Immature natural killer cell (primary cell): ENCODE measurements at regions not wholly inside any gene's neighbourhood (a gene's known extent, or its start where the extent isn't known, plus 50 kb on each side); places are given as distances from the start of the nearest gene placed in this dataset.

ENCODE experiments used
- DNase-seq, 3 donors: peaks; one replicate each; pipeline ENCODE4 v3.0.0; 2022; ENCODE audit warnings: mixed read lengths in 1 of 3
- H3K27ac Mint-ChIP-seq, 6 donors: one replicate each; pipeline ENCODE4 v1.8.0; 2020; ENCODE audit warnings: mixed read lengths in 6 of 6, mild to moderate bottlenecking in 5 of 6, inconsistent platforms in 4 of 6, moderate library complexity in 3 of 6
- H3K27me3 Mint-ChIP-seq, 3 donors: one replicate each; pipeline ENCODE4 v1.8.0; 2020 to 2021; ENCODE audit warnings: low read depth in 3 of 3, mild to moderate bottlenecking in 3 of 3, mixed read lengths in 3 of 3, moderate library complexity in 3 of 3, inconsistent platforms in 1 of 3
- H3K36me3 Mint-ChIP-seq, 3 donors: one replicate each; pipeline ENCODE4 v1.8.0; 2020; ENCODE audit warnings: mixed read lengths in 3 of 3, inconsistent platforms in 2 of 3, mild to moderate bottlenecking in 2 of 3
- H3K4me1 Mint-ChIP-seq, 2 donors: one replicate each; pipeline ENCODE4 v1.8.0; 2020; ENCODE audit warnings: inconsistent platforms in 2 of 2, mild to moderate bottlenecking in 2 of 2, mixed read lengths in 2 of 2, moderate library complexity in 1 of 2
- H3K4me3 Mint-ChIP-seq, 5 donors: one replicate each; pipeline ENCODE4 v1.8.0; 2020; ENCODE audit warnings: mild to moderate bottlenecking in 5 of 5, mixed read lengths in 5 of 5, inconsistent platforms in 3 of 5, moderate library complexity in 3 of 5
- H3K9me3 Mint-ChIP-seq, 6 donors: one replicate each; pipeline ENCODE4 v1.8.0; 2020; ENCODE audit warnings: mild to moderate bottlenecking in 6 of 6, mixed read lengths in 6 of 6, inconsistent platforms in 4 of 6, moderate library complexity in 3 of 6

- no peaks in the 10 kb centered on the region for H3K4me1 Mint-ChIP-seq
- no peak for DNase-seq
- H3K27ac Mint-ChIP-seq: no peak overlapping the region
- peaks cover 4 to 29% (median 13%) of the 10 kb centered on the region in 6 donors for H3K9me3 Mint-ChIP-seq
- no peaks in the 10 kb centered on the region for H3K27me3 Mint-ChIP-seq
- H3K4me3 Mint-ChIP-seq: no peak overlapping the region
- no peaks in the 10 kb centered on the region for H3K36me3 Mint-ChIP-seq
Measured at GRCh38 chr15:36398212-36398611, 181.2 kb upstream of the CDIN1 start.

GRCh38 chr15:36399276-36399675 lies 180.2 kb upstream of the CDIN1 start:
- no peak overlapping the region for H3K27ac Mint-ChIP-seq
- H3K36me3 Mint-ChIP-seq: no peaks in the 10 kb centered on the region
- peaks cover 4 to 29% (median 12%) of the 10 kb centered on the region in 6 donors for H3K9me3 Mint-ChIP-seq
- no peak for DNase-seq
- no peak overlapping the region for H3K4me3 Mint-ChIP-seq
- H3K27me3 Mint-ChIP-seq: no peaks in the 10 kb centered on the region
- H3K4me1 Mint-ChIP-seq: no peaks in the 10 kb centered on the region

- DNase-seq: no peak
- Mint-ChIP-seq H3K36me3 (no peaks in the 10 kb centered on the region), H3K27ac (no peak overlapping the region), H3K27me3 (no peaks in the 10 kb centered on the region), H3K9me3 (peaks cover 4 to 21% (median 9%) of the 10 kb centered on the region in 6 donors), H3K4me1 (no peaks in the 10 kb centered on the region), H3K4me3 (no peak overlapping the region)
Measured at GRCh38 chr15:36400936-36401585, 178.4 kb upstream of the CDIN1 start.

GRCh38 chr15:36401586-36401966 lies 177.8 kb upstream of the CDIN1 start:
- Mint-ChIP-seq H3K4me3 (no peak overlapping the region), H3K36me3 (no peaks in the 10 kb centered on the region), H3K9me3 (peaks cover 4 to 26% (median 8%) of the 10 kb centered on the region in 6 donors), H3K27ac (no peak overlapping the region), H3K4me1 (no peaks in the 10 kb centered on the region), H3K27me3 (no peaks in the 10 kb centered on the region)
- DNase-seq: no peak

GRCh38 chr15:36403351-36403750 lies 176.1 kb upstream of the CDIN1 start:
- peaks cover 4 to 21% (median 7%) of the 10 kb centered on the region in 6 donors for H3K9me3 Mint-ChIP-seq
- no peaks in the 10 kb centered on the region for H3K27me3 Mint-ChIP-seq
- H3K36me3 Mint-ChIP-seq: no peaks in the 10 kb centered on the region

GRCh38 chr15:36406366-36406765 lies 173.1 kb upstream of the CDIN1 start:
- H3K9me3 Mint-ChIP-seq: peaks cover 2 to 10% (median 5%) of the 10 kb centered on the region in 6 donors
- no peaks in the 10 kb centered on the region for H3K27me3 Mint-ChIP-seq
- H3K4me3 Mint-ChIP-seq: no peak overlapping the region
- no peaks in the 10 kb centered on the region for H3K4me1 Mint-ChIP-seq
- no peak overlapping the region for H3K27ac Mint-ChIP-seq
- no peaks in the 10 kb centered on the region for H3K36me3 Mint-ChIP-seq
- no peak for DNase-seq

More at GRCh38 chr15:36403351-36403750, 176.1 kb upstream of the CDIN1 start:
- Mint-ChIP-seq H3K4me3 (no peak overlapping the region), H3K27ac (no peak overlapping the region), H3K4me1 (no peaks in the 10 kb centered on the region)
- DNase-seq: no peak

GRCh38 chr15:36406911-36407310 lies 172.5 kb upstream of the CDIN1 start:
- no peaks in the 10 kb centered on the region for H3K36me3 Mint-ChIP-seq
- peaks cover 2 to 10% (median 5%) of the 10 kb centered on the region in 6 donors for H3K9me3 Mint-ChIP-seq
- DNase-seq: no peak

GRCh38 chr15:36407647-36408046 lies 171.8 kb upstream of the CDIN1 start:
- Mint-ChIP-seq H3K36me3 (no peaks in the 10 kb centered on the region), H3K4me3 (no peak overlapping the region), H3K27ac (no peak overlapping the region), H3K4me1 (no peaks in the 10 kb centered on the region), H3K9me3 (peaks cover 4 to 13% (median 5%) of the 10 kb centered on the region in 6 donors), H3K27me3 (no peaks in the 10 kb centered on the region)
- DNase-seq: no peak

More at GRCh38 chr15:36406911-36407310, 172.5 kb upstream of the CDIN1 start:
- Mint-ChIP-seq H3K27ac (no peak overlapping the region), H3K4me3 (no peak overlapping the region), H3K4me1 (no peaks in the 10 kb centered on the region), H3K27me3 (no peaks in the 10 kb centered on the region)

GRCh38 chr15:36409819-36410218 lies 169.6 kb upstream of the CDIN1 start:
- Mint-ChIP-seq H3K27me3 (no peaks in the 10 kb centered on the region), H3K9me3 (peaks cover 0 to 8% (median 5%) of the 10 kb centered on the region in 6 donors), H3K4me1 (no peaks in the 10 kb centered on the region), H3K36me3 (no peaks in the 10 kb centered on the region), H3K4me3 (no peak overlapping the region), H3K27ac (no peak overlapping the region)
- DNase-seq: no peak

GRCh38 chr15:36414670-36415069 lies 164.8 kb upstream of the CDIN1 start:
- Mint-ChIP-seq H3K9me3 (peaks cover 5 to 19% (median 9%) of the 10 kb centered on the region in 6 donors), H3K4me1 (no peaks in the 10 kb centered on the region), H3K27me3 (no peaks in the 10 kb centered on the region), H3K4me3 (no peak overlapping the region), H3K27ac (no peak overlapping the region), H3K36me3 (no peaks in the 10 kb centered on the region)
- no peak for DNase-seq

- Mint-ChIP-seq H3K4me3 (no peak overlapping the region), H3K27ac (no peak overlapping the region), H3K9me3 (peaks cover 5 to 19% (median 11%) of the 10 kb centered on the region in 6 donors), H3K36me3 (no peaks in the 10 kb centered on the region), H3K27me3 (no peaks in the 10 kb centered on the region), H3K4me1 (no peaks in the 10 kb centered on the region)
- DNase-seq: no peak
Measured at GRCh38 chr15:36415643-36416042, 163.8 kb upstream of the CDIN1 start.

- no peaks in the 10 kb centered on the region for H3K36me3 Mint-ChIP-seq
- no peak for DNase-seq
- peaks cover 5 to 20% (median 12%) of the 10 kb centered on the region in 6 donors for H3K9me3 Mint-ChIP-seq
- no peaks in the 10 kb centered on the region for H3K4me1 Mint-ChIP-seq
- no peak overlapping the region for H3K27ac Mint-ChIP-seq
- H3K27me3 Mint-ChIP-seq: peaks cover 0 to 3% (median 2%) of the 10 kb centered on the region in 3 donors
- H3K4me3 Mint-ChIP-seq: no peak overlapping the region
Measured at GRCh38 chr15:36422631-36423030, 156.8 kb upstream of the CDIN1 start.

GRCh38 chr15:36426691-36427090 lies 152.7 kb upstream of the CDIN1 start:
- Mint-ChIP-seq H3K36me3 (no peaks in the 10 kb centered on the region), H3K27me3 (peaks cover 0 to 3% (median 2%) of the 10 kb centered on the region in 3 donors), H3K9me3 (peaks cover 0 to 13% (median 6%) of the 10 kb centered on the region in 6 donors), H3K4me3 (no peak overlapping the region), H3K27ac (no peak overlapping the region), H3K4me1 (no peaks in the 10 kb centered on the region)
- DNase-seq: no peak

GRCh38 chr15:36428102-36428845 lies 151.2 kb upstream of the CDIN1 start:
- DNase-seq: no peak
- peaks cover 0 to 3% (median 2%) of the 10 kb centered on the region in 3 donors for H3K27me3 Mint-ChIP-seq
- no peak overlapping the region for H3K27ac Mint-ChIP-seq
- no peaks in the 10 kb centered on the region for H3K4me1 Mint-ChIP-seq
- no peak overlapping the region for H3K4me3 Mint-ChIP-seq
- H3K9me3 Mint-ChIP-seq: peaks cover 0 to 13% (median 6%) of the 10 kb centered on the region in 6 donors
- no peaks in the 10 kb centered on the region for H3K36me3 Mint-ChIP-seq
